Effector memory CD4-positive, alpha-beta T cell (primary cell): ENCODE measurements at regions not wholly inside any gene's neighbourhood (a gene's known extent, or its start where the extent isn't known, plus 50 kb on each side); places are given as distances from the start of the nearest gene placed in this dataset.

Experiments
- DNase-seq, 3 donors: peaks; one replicate each; pipeline ENCODE4 v3.0.0-alpha.2; 2020
- H3K27ac ChIP-seq: 2 replicates; pipeline ENCODE4 v1.7.0; 2013; ENCODE audit warnings: mild to moderate bottlenecking, low read length, moderate library complexity; ENCODE audit not compliant: insufficient read depth, poor library complexity, severe bottlenecking
- H3K27me3 ChIP-seq: replicated peaks from 2 replicates; pipeline ENCODE4 v1.7.0; 2013; ENCODE audit warnings: mild to moderate bottlenecking, low read length; ENCODE audit not compliant: insufficient read depth, control insufficient read depth, poor library complexity, severe bottlenecking
- H3K36me3 ChIP-seq: 2 replicates; pipeline ENCODE4 v1.7.0; 2013; ENCODE audit warnings: mild to moderate bottlenecking, low read length, moderate library complexity; ENCODE audit not compliant: control insufficient read depth, insufficient read depth
- H3K4me1 ChIP-seq: 2 replicates; pipeline ENCODE4 v1.7.0; 2013; ENCODE audit warnings: low read length, mild to moderate bottlenecking; ENCODE audit not compliant: control insufficient read depth, insufficient read depth, poor library complexity, severe bottlenecking
- H3K4me3 ChIP-seq: 2 replicates; pipeline ENCODE4 v1.7.0; 2013; ENCODE audit warnings: low read length, low read depth, mild to moderate bottlenecking; ENCODE audit not compliant: insufficient read depth, poor library complexity, severe bottlenecking
- H3K9me3 ChIP-seq: 2 replicates; pipeline ENCODE4 v1.7.0; 2013; ENCODE audit warnings: mild to moderate bottlenecking, low read length, moderate library complexity; ENCODE audit not compliant: control insufficient read depth

DNA sequence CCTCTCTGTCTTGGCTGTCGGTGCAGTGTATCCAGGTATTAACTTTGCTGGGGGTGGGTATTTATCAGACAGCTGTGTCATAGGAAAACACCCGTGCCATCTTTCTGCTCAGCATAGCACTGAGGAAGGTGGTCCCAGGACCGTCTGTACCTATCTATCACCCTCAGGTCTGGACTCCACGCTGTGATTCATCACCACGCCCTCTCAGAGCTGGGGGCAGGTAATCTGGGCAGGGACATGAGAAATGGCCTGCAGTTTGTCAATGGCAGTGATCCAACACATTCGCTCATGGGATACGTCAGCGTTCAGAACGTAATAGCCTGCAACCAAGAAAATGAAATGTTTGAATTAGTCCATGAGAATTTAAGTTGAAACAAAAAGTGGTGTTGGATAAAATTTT is 151.6 kb upstream of the MAP1B start:
- H3K9me3 ChIP-seq = no peaks in the 10 kb centered on the region
- no peak for DNase-seq
- H3K4me3 ChIP-seq = no peak overlapping the region
- no peaks in the 10 kb centered on the region for H3K4me1 ChIP-seq
- no peaks in the 10 kb centered on the region for H3K36me3 ChIP-seq
- H3K27me3 ChIP-seq = no peaks in the 10 kb centered on the region
- H3K27ac ChIP-seq = no peak overlapping the region

DNA sequence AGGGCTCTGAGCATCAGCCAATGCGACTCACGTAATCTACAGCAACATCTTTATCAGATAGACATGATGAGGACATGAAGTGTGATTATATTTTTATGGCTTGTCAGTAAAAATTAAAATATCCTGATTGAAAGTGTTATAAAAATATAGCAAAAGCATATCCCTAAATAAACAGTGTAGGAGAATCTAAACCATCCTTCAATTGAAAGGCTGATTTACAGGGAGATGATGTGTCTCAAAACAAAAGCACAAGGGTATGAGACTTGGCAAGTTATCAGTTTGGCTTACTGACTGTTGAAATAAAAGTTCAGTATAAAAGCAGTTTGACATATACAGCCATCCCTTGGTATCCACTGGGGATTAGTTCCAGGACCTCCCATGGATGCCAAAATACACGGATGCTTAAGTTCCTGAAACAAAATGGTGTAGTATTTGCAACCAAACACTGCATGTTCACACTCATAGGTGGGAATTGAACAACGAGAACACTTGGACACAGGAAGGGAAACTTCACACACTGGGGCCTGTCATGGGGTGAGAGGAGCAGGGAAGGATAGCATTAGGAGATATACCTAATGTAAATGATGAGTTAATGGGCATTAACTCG is 149.9 kb upstream of the MAP1B start:
- Histone ChIP-seq H3K9me3 (no peaks in the 10 kb centered on the region), H3K27ac (no peak overlapping the region), H3K4me3 (no peak overlapping the region), H3K36me3 (no peaks in the 10 kb centered on the region), H3K27me3 (no peaks in the 10 kb centered on the region), H3K4me1 (no peaks in the 10 kb centered on the region)
- DNase-seq = no peak

DNA sequence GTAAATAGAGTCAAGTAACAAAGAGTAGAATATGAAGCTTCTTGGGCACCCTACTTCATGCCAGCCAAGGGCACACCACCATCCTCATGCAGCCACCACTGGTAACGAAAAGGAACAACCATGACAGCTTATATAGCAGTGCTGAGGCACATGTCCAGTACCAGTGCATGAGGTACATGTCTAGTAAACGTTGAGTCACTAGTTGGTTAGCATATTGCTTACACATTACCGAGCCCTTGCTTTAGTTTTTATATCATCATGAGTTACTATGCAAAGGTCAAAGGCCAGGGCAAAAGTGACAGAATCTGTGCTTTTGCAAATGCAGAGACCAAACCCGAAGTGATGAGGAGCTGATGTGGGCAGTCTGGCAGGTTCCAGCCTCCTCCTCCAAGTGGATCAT is 147.1 kb upstream of the MAP1B start:
- no peaks in the 10 kb centered on the region for H3K9me3 ChIP-seq
- no peak overlapping the region for H3K4me3 ChIP-seq
- H3K4me1 ChIP-seq = no peaks in the 10 kb centered on the region
- no peak for DNase-seq
- H3K36me3 ChIP-seq = no peaks in the 10 kb centered on the region
- H3K27me3 ChIP-seq = no peaks in the 10 kb centered on the region
- H3K27ac ChIP-seq = no peak overlapping the region

DNA sequence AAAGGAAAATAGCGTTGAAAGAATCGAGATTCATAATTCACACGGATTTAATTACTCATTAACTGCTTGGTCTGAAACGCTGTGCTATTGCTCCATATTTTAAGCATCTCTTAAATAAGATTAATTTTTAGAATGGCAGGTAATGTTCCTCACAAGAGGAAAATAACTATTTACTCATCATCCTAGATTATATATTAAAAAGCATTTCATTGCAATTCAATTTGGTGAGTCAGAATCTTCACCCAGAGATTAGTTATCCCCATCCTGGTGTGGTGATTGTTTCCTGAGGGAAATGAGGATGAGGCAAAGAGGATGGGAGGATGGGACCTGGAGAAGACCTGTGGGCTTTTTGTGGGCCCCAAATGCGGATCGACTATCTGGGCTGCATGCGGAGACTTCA is 145.5 kb upstream of the MAP1B start:
- Histone ChIP-seq H3K9me3 (no peaks in the 10 kb centered on the region), H3K4me3 (no peak overlapping the region), H3K27me3 (no peaks in the 10 kb centered on the region), H3K27ac (no peak overlapping the region), H3K36me3 (no peaks in the 10 kb centered on the region), H3K4me1 (no peaks in the 10 kb centered on the region)
- no peak for DNase-seq

- H3K4me3 ChIP-seq = no peak overlapping the region
- H3K9me3 ChIP-seq = no peaks in the 10 kb centered on the region
- no peaks in the 10 kb centered on the region for H3K4me1 ChIP-seq
- no peak overlapping the region for H3K27ac ChIP-seq
- H3K36me3 ChIP-seq = no peaks in the 10 kb centered on the region
- no peak for DNase-seq
- no peaks in the 10 kb centered on the region for H3K27me3 ChIP-seq
These were observed 137.8 kb upstream of the MAP1B start for GRCh38 chr5:71969460-71969859.

DNA sequence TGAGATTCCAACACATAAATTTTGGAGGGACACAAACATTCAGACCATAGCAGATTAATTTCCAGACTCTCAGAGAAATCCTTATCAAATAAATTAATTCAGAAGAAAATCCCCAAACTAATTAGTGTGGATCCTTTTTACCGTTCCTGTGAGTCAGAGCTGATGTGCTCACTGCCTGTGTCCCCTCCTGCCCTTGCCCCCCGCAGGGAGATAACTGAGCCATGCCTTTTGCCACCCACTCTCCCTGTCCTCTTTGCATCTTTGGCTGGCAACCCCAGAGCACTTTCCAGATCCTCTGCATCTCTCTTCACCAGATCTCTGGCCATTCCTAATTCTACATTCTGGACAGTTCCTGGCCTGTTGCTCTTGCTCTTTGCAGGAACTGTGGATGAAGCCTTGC is 135.4 kb upstream of the MAP1B start:
- Histone ChIP-seq H3K9me3 (no peaks in the 10 kb centered on the region), H3K4me3 (no peak overlapping the region), H3K36me3 (no peaks in the 10 kb centered on the region), H3K4me1 (no peaks in the 10 kb centered on the region), H3K27me3 (no peaks in the 10 kb centered on the region), H3K27ac (no peak overlapping the region)
- no peak for DNase-seq

- DNase-seq = no peak
- Histone ChIP-seq H3K36me3 (no peaks in the 10 kb centered on the region), H3K4me3 (no peak overlapping the region), H3K4me1 (no peaks in the 10 kb centered on the region), H3K9me3 (no peaks in the 10 kb centered on the region), H3K27me3 (no peaks in the 10 kb centered on the region), H3K27ac (no peak overlapping the region)
These were observed 134.3 kb upstream of the MAP1B start for GRCh38 chr5:71972777-71973473.

DNA sequence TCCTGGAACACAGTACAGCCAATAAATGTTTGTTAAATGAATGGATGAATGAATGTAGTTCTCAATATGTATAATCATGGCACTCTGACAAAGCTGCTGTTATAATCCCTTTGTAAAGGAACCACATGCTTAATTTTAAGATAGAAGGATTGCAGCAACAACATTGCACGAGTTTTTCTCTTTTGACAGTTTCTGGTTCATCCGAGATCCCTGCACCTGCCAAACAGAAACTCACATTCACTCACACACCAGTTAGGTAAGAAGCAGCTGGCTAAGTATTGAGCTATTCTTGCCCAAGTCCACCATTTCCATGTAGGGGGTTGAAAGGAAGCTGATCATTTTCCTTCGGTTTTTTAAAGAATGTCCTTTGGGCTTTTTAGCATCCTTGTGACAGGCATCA is 133.7 kb upstream of the MAP1B start:
- H3K4me3 ChIP-seq = no peak overlapping the region
- no peaks in the 10 kb centered on the region for H3K9me3 ChIP-seq
- no peaks in the 10 kb centered on the region for H3K36me3 ChIP-seq
- no peaks in the 10 kb centered on the region for H3K4me1 ChIP-seq
- no peaks in the 10 kb centered on the region for H3K27me3 ChIP-seq
- DNase-seq = no peak
- no peak overlapping the region for H3K27ac ChIP-seq

GRCh38 chr5:71974165-71974564 is 133.1 kb upstream of the MAP1B start:
- H3K9me3 ChIP-seq = no peaks in the 10 kb centered on the region
- H3K27me3 ChIP-seq = no peaks in the 10 kb centered on the region
- H3K4me3 ChIP-seq = no peak overlapping the region
- no peaks in the 10 kb centered on the region for H3K4me1 ChIP-seq
- H3K27ac ChIP-seq = no peak overlapping the region
- no peak for DNase-seq
- H3K36me3 ChIP-seq = no peaks in the 10 kb centered on the region

GRCh38 chr5:71974622-71975021 is 132.7 kb upstream of the MAP1B start:
- DNase-seq = no peak
- Histone ChIP-seq H3K4me1 (no peaks in the 10 kb centered on the region), H3K4me3 (no peak overlapping the region), H3K36me3 (no peaks in the 10 kb centered on the region), H3K27me3 (no peaks in the 10 kb centered on the region), H3K9me3 (no peaks in the 10 kb centered on the region), H3K27ac (no peak overlapping the region)
